ENCODE measurements at regions not wholly inside any gene's neighbourhood (a gene's known extent, or its start where the extent isn't known, plus 50 kb on each side); places are given as distances from the start of the nearest gene placed in this dataset.

- TF ChIP-seq CTCF (conservative IDR thresholded peaks at IDR 0.05; ENCODE audit: low read depth, low read length), result no peak
- no peak overlapping the region for H3K4me3 ChIP-seq (ENCODE audit: low read length)
- DNase-seq (ENCODE audit: low read depth), result no peak
These were observed 215.4 kb upstream of the DIO2 start for GRCh38 chr14:80426683-80427082.

- no peak overlapping the region for H3K4me3 ChIP-seq (ENCODE audit: low read length)
- DNase-seq (ENCODE audit: low read depth), result peak; percentile 81
- TF ChIP-seq CTCF (conservative IDR thresholded peaks at IDR 0.05; ENCODE audit: low read depth, low read length), result no peak
These were observed 214.4 kb upstream of the DIO2 start for GRCh38 chr14:80425686-80426085.

GRCh38 chr14:80419769-80420168, 208.5 kb upstream of the DIO2 start:
- H3K4me3 ChIP-seq (ENCODE audit: low read length), result no peak overlapping the region
- TF ChIP-seq CTCF (conservative IDR thresholded peaks at IDR 0.05; ENCODE audit: low read depth, low read length), result no peak
- DNase-seq (ENCODE audit: low read depth), result no peak

GRCh38 chr14:80419345-80419744, 208.0 kb upstream of the DIO2 start:
- TF ChIP-seq CTCF (conservative IDR thresholded peaks at IDR 0.05; ENCODE audit: low read depth, low read length), result no peak
- H3K4me3 ChIP-seq (ENCODE audit: low read length), result no peak overlapping the region
- DNase-seq (ENCODE audit: low read depth), result no peak

GRCh38 chr14:80415636-80416035, 204.3 kb upstream of the DIO2 start:
- no peak for TF ChIP-seq CTCF (conservative IDR thresholded peaks at IDR 0.05; ENCODE audit: low read depth, low read length)
- H3K4me3 ChIP-seq (ENCODE audit: low read length), result no peak overlapping the region
- no peak for DNase-seq (ENCODE audit: low read depth)

GRCh38 chr14:80414080-80414479, 202.8 kb upstream of the DIO2 start:
- H3K4me3 ChIP-seq (ENCODE audit: low read length), result no peak overlapping the region
- DNase-seq (ENCODE audit: low read depth), result no peak
- TF ChIP-seq CTCF (conservative IDR thresholded peaks at IDR 0.05; ENCODE audit: low read depth, low read length), result no peak

- no peak overlapping the region for H3K4me3 ChIP-seq (ENCODE audit: low read length)
- DNase-seq (ENCODE audit: low read depth), result no peak
- TF ChIP-seq CTCF (conservative IDR thresholded peaks at IDR 0.05; ENCODE audit: low read depth, low read length), result no peak
These were observed 193.1 kb upstream of the DIO2 start for GRCh38 chr14:80404413-80404812.
